DLD1 (cell line): ENCODE measurements at regions not wholly inside any gene's neighbourhood (a gene's known extent, or its start where the extent isn't known, plus 50 kb on each side); places are given as distances from the start of the nearest gene placed in this dataset.
"Not testable (repeated sequence)": the region's sequence is repeated elsewhere in the genome, so short reads cannot be mapped to it uniquely, and the experiment has no call there.

Experiments
- in situ Hi-C: cut with HindIII; loops from 2 replicates; pipeline ENCODE4 v1.10.0; 2017; ENCODE audit warnings: low sequenced_read_pairs

- in situ Hi-C loops, result no loop called here
Observed at GRCh38 chr6:11891547-11891946, 112.9 kb upstream of the ADTRP start.

GRCh38 chr6:11890849-11891248, 112.2 kb upstream of the ADTRP start:
- in situ Hi-C loops, result no loop called here

- in situ Hi-C loops, result no loop called here
Observed at GRCh38 chr6:11890209-11890608, 111.6 kb upstream of the ADTRP start.

- in situ Hi-C loops, result no loop called here
Observed at GRCh38 chr6:11889572-11889971, 111.0 kb upstream of the ADTRP start.

- in situ Hi-C loops, result no loop called here
Observed at GRCh38 chr6:11888727-11889126, 110.1 kb upstream of the ADTRP start.

- in situ Hi-C loops, result no loop called here
Observed at GRCh38 chr6:11885159-11885558, 106.6 kb upstream of the ADTRP start.

- in situ Hi-C loops, result not testable (repeated sequence)
Observed at GRCh38 chr6:11883471-11883870, 104.9 kb upstream of the ADTRP start.

- in situ Hi-C loops, result not testable (repeated sequence)
Observed at GRCh38 chr6:11880156-11880555, 101.6 kb upstream of the ADTRP start.

- in situ Hi-C loops, result no loop called here
Observed at GRCh38 chr6:11878735-11879134, 100.1 kb upstream of the ADTRP start.

- in situ Hi-C loops, result no loop called here
Observed at GRCh38 chr6:11878029-11878428, 99.4 kb upstream of the ADTRP start.

- in situ Hi-C loops, result no loop called here
Observed at GRCh38 chr6:11876934-11877433, 98.4 kb upstream of the ADTRP start.

GRCh38 chr6:11875325-11876109, 96.9 kb upstream of the ADTRP start:
- in situ Hi-C loops, result no loop called here

- in situ Hi-C loops, result no loop called here
Observed at GRCh38 chr6:11869672-11870340, 91.2 kb upstream of the ADTRP start.

GRCh38 chr6:11868392-11868791, 89.8 kb upstream of the ADTRP start:
- in situ Hi-C loops, result no loop called here

- in situ Hi-C loops, result no loop called here
Observed at GRCh38 chr6:11865680-11866300, 87.2 kb upstream of the ADTRP start.

GRCh38 chr6:11858439-11858838, 79.8 kb upstream of the ADTRP start:
- in situ Hi-C loops, result no loop called here

GRCh38 chr6:11855743-11856142, 77.1 kb upstream of the ADTRP start:
- in situ Hi-C loops, result no loop called here

- in situ Hi-C loops, result no loop called here
Observed at GRCh38 chr6:11854408-11855165, 76.0 kb upstream of the ADTRP start.

- in situ Hi-C loops, result no loop called here
Observed at GRCh38 chr6:11853678-11854407, 75.2 kb upstream of the ADTRP start.

GRCh38 chr6:11852061-11852651, 73.6 kb upstream of the ADTRP start:
- in situ Hi-C loops, result no loop called here
